DND-41 (cell line): ENCODE measurements at regions not wholly inside any gene's neighbourhood (a gene's known extent, or its start where the extent isn't known, plus 50 kb on each side); places are given as distances from the start of the nearest gene placed in this dataset.

ENCODE experiments used
- EZH2 ChIP-seq: IDR thresholded peaks from 3 replicates; pipeline ENCODE4 v1.6.1; 2012; ENCODE audit warnings: borderline replicate concordance, low read depth, mild to moderate bottlenecking, moderate library complexity, low read length, inconsistent platforms; ENCODE audit not compliant: severe bottlenecking
- TF ChIP-seq, protein P1 (sequence below): IDR thresholded peaks from 2 replicates; pipeline ENCODE4 v1.5.1; 2012; ENCODE audit warnings: borderline replicate concordance, low read length, moderate library complexity, mild to moderate bottlenecking; ENCODE audit not compliant: poor library complexity, severe bottlenecking; ENCODE audit errors: extremely low read depth

DNA sequence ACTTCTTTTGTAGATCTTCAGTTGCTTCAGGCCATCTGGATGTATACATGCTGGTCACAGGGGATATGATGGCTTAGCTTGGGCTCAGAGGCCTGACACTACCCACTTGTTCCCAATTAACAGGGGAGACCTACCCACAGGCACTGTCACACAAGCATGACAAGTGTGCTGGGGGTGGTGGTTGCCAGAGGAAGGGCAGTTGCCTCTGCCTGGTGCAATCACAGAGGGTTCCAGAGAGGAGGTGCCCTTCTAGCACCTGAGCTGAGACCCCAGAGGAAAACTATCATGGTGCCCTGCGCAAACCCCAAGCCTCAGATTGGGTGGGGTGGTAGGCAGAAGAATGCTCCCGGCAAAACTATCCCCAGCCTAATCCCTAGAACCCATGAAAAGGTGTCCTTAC is 65.6 kb upstream of the NANOS1 start:
- TF ChIP-seq, protein P1, sequence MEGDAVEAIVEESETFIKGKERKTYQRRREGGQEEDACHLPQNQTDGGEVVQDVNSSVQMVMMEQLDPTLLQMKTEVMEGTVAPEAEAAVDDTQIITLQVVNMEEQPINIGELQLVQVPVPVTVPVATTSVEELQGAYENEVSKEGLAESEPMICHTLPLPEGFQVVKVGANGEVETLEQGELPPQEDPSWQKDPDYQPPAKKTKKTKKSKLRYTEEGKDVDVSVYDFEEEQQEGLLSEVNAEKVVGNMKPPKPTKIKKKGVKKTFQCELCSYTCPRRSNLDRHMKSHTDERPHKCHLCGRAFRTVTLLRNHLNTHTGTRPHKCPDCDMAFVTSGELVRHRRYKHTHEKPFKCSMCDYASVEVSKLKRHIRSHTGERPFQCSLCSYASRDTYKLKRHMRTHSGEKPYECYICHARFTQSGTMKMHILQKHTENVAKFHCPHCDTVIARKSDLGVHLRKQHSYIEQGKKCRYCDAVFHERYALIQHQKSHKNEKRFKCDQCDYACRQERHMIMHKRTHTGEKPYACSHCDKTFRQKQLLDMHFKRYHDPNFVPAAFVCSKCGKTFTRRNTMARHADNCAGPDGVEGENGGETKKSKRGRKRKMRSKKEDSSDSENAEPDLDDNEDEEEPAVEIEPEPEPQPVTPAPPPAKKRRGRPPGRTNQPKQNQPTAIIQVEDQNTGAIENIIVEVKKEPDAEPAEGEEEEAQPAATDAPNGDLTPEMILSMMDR = no peak
- TF ChIP-seq EZH2 = no peak
